Rectal smooth muscle tissue (tissue), 1 donor: ENCODE measurements at regions not wholly inside any gene's neighbourhood (a gene's known extent, or its start where the extent isn't known, plus 50 kb on each side); places are given as distances from the start of the nearest gene placed in this dataset.
"Not testable (repeated sequence)": the region's sequence is repeated elsewhere in the genome, so short reads cannot be mapped to it uniquely, and the experiment has no call there.

Source experiments
- H3K27ac ChIP-seq: one replicate; pipeline ENCODE4 v1.7.0; 2013; ENCODE audit warnings: low read depth, low read length, inconsistent platforms
- H3K27me3 ChIP-seq: one replicate; pipeline ENCODE4 v1.7.0; 2013; ENCODE audit warnings: low read length; ENCODE audit not compliant: control insufficient read depth, insufficient read depth
- H3K36me3 ChIP-seq: one replicate; pipeline ENCODE4 v1.7.0; 2013; ENCODE audit warnings: low read length; ENCODE audit not compliant: control insufficient read depth, insufficient read depth
- H3K4me1 ChIP-seq: one replicate; pipeline ENCODE4 v1.7.0; 2013; ENCODE audit warnings: low read length; ENCODE audit not compliant: control insufficient read depth, insufficient read depth
- H3K4me3 ChIP-seq: one replicate; pipeline ENCODE4 v1.7.0; 2013; ENCODE audit warnings: low read length
- H3K9ac ChIP-seq: one replicate; pipeline ENCODE4 v1.7.0; 2013; ENCODE audit warnings: low read length

DNA sequence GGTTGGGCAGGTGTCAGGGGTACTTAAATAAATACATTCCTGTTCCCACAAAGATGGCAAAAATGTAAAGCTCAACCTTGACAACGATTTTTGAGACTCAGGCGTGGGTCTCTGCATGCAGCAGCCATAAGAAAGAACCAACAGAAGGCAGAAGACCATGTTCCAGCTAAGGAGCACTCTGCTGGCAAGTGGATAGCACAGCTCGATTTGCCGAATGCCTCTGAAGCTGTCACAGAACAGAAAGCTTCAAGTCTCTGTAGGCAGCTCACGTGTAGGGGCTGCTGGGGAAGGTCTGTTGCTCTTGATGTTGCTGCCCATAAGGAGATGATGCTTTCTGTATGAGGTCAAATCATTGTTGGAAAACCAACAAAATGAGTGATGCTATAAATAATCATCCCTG is 119.6 kb upstream of the GRIN3A start:
- H3K4me1 ChIP-seq, result no peaks in the 10 kb centered on the region
- no peak overlapping the region for H3K27ac ChIP-seq
- H3K36me3 ChIP-seq, result no peaks in the 10 kb centered on the region
- no peak overlapping the region for H3K9ac ChIP-seq
- no peak overlapping the region for H3K4me3 ChIP-seq
- no peaks in the 10 kb centered on the region for H3K27me3 ChIP-seq

DNA sequence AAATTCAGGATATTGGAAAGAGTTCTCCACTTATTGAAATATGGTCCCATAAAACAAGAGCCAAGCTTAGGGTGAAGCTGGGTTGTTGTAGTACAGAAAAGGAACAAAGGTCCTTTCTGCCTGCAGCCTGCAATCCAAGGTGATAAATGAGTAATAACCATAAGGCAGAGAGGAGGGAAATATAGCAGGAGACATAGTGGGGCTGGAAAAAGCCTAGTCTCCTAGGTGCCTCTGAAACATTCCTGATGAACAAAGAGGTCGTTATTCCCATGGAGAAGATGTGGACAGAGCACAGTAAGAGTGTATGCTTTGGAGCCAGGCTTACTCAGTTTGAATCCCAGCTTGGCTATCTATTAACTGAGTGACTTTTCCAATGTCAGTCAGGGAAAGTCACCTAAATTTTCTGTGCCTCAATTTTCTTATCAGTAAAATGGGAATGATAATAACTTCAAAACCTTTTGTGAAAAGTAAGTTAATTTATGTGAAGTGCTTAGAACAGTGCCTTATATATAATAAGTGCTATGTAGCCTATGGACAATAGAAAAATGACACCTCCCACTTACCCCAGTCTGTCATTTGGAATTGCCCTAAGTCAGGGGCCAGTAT is 110.8 kb upstream of the GRIN3A start:
- Histone ChIP-seq H3K4me1 (peaks cover 5% of the 10 kb centered on the region), H3K27me3 (no peaks in the 10 kb centered on the region), H3K36me3 (no peaks in the 10 kb centered on the region), H3K27ac (no peak overlapping the region), H3K9ac (no peak overlapping the region), H3K4me3 (no peak overlapping the region)

DNA sequence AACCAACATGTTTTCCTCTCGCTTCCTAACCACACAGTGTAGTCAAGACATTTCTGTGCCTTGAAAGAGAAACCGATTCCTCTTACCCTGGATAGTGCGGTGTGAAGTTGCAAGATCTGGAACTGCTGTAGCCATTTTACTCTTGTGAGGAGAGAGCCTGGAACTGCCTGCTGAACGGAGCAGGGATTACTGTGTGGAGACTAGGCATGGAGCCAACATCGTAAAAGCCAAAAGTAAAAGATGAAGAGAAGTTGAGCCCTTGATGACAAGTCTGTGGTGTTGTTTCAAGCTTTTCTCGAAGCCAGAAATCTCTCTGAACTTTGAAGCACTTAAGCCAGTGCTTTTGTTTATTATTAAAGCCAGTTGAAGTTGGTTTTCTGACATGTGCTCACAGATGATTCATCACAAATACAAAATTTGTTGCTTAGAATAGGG is 110.1 kb upstream of the GRIN3A start:
- Histone ChIP-seq H3K4me3 (peak overlapping the region; percentile 1), H3K36me3 (no peaks in the 10 kb centered on the region), H3K4me1 (peaks cover 5% of the 10 kb centered on the region), H3K27me3 (no peaks in the 10 kb centered on the region), H3K27ac (no peak overlapping the region), H3K9ac (no peak overlapping the region)

DNA sequence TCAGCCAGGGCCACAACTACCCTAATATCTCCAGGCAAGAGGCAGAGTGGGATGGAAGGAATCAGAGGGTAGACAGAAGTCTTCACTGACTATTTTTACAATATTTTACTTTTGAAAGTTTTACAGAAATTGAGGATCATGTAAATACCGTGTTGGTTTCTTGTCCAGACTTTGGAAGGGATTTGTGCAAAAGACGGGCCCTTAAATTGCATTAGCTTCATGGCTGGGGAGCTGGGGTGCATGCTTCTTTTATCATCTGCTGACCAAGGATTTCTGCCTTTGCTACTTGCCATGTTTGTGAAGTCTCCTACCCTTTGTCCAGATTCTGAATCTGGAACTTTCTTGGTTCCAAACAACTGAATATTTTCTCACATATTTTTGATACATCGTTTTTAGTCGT is 107.7 kb upstream of the GRIN3A start:
- H3K36me3 ChIP-seq, result no peaks in the 10 kb centered on the region
- no peak overlapping the region for H3K9ac ChIP-seq
- no peak overlapping the region for H3K4me3 ChIP-seq
- H3K27ac ChIP-seq, result no peak overlapping the region
- H3K27me3 ChIP-seq, result no peaks in the 10 kb centered on the region
- peaks cover 5% of the 10 kb centered on the region for H3K4me1 ChIP-seq

DNA sequence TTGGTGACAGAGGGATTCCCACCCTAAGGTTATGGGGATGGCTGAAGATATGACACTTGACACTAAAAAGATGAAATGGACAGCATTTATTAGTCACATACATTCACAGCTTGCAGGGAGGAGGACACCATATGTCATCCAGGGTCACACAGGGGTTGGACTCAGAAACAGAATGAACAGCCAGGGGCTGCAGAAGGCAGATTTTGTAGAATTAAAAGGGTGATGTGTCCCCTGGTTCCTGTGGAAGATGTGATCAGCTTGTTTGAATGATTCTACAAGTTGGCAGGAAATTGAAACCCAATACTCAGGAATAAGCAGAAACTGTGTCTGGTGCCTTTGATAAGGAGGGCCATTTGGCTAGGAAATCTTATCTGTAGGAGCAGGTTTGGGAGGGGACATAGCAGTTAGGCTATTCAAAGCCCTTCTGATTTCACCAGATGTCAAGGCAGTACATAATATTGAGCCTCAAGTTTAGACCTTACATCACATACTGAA is 102.3 kb upstream of the GRIN3A start:
- H3K9ac ChIP-seq, result no peak overlapping the region
- no peaks in the 10 kb centered on the region for H3K4me1 ChIP-seq
- no peaks in the 10 kb centered on the region for H3K36me3 ChIP-seq
- no peaks in the 10 kb centered on the region for H3K27me3 ChIP-seq
- H3K27ac ChIP-seq, result no peak overlapping the region
- H3K4me3 ChIP-seq, result no peak overlapping the region

DNA sequence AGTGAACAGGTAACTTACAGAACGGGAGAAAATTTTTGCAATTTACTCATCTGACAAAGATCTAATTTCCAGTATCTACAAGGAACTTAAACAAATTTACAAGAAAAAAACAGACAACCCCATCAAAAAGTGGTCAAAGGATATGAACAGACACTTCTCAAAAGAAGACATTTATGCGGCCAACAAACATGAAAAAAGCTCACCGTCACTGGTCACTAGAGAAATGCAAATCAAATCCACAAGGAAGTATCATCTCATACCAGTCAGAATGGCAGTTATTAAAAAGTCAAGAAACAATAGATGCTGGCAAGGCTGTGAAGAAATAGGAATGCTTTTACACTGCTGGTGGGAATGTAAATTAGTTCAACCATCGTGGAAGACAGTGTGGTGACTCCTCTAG is 100.5 kb upstream of the GRIN3A start:
- H3K4me1 ChIP-seq, H3K27me3 ChIP-seq, H3K27ac ChIP-seq, H3K4me3 ChIP-seq, H3K36me3 ChIP-seq, H3K9ac ChIP-seq: not testable (repeated sequence)

DNA sequence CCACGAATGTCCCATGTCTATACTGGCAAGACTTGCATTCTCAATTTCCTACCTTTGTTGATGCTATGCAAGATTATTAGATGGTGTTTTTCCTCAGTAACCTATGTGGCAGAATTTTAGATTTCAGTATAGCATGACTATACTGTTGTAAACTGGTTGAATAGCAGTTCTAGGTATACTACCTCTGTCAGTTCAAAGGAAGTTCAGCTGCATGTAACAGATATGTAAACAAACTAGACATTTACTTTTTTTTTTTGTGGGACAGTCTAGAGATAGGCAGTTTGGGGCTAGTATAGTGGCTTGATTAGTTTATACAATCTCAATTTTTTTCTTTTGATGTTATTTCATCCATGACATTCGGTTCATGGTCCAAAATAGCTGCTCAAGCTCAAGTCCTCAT is 97.6 kb upstream of the GRIN3A start:
- no peak overlapping the region for H3K9ac ChIP-seq
- no peaks in the 10 kb centered on the region for H3K36me3 ChIP-seq
- no peak overlapping the region for H3K27ac ChIP-seq
- H3K4me1 ChIP-seq, result no peaks in the 10 kb centered on the region
- no peak overlapping the region for H3K4me3 ChIP-seq
- H3K27me3 ChIP-seq, result no peaks in the 10 kb centered on the region

DNA sequence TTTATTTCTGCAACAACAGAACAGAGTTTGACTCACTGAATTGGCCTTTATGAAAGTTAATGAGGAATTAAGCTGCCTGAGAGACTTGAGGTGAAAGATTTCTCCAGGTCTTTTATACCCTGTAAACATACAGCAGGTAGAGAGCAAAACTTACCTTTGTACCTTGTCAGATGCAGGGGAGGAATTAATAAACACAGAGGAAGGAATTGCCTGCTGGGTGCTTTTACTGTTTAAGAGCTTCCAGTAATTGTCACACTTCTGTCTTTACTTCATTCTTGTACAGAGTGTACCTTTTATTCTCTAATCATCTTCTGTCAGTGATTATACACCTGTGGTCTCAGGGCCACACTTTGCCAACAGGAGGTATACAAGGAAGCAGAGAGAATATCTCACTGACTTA is 94.0 kb upstream of the GRIN3A start:
- Histone ChIP-seq H3K4me1 (no peaks in the 10 kb centered on the region), H3K36me3 (no peaks in the 10 kb centered on the region), H3K4me3 (no peak overlapping the region), H3K9ac (no peak overlapping the region), H3K27me3 (no peaks in the 10 kb centered on the region), H3K27ac (no peak overlapping the region)

DNA sequence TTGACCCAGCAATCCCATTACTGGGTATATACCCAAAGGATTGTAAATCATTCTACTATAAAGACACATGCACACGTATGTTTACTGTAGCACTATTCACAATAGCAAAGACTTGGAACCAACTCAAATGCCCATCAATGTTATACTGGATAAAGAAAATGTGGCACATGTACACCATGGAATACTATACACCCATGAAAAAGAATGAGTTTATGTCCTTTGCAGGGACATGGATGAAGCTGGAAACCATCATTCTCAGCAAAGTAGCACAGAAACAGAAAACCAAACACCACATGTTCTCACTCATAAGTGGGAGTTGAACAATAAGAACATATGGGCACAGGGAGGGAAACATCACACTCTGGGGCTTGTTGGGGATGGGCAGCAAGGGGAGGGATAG is 83.0 kb upstream of the GRIN3A start:
- H3K27me3 ChIP-seq, H3K36me3 ChIP-seq, H3K4me1 ChIP-seq, H3K27ac ChIP-seq, H3K4me3 ChIP-seq, H3K9ac ChIP-seq: not testable (repeated sequence)

DNA sequence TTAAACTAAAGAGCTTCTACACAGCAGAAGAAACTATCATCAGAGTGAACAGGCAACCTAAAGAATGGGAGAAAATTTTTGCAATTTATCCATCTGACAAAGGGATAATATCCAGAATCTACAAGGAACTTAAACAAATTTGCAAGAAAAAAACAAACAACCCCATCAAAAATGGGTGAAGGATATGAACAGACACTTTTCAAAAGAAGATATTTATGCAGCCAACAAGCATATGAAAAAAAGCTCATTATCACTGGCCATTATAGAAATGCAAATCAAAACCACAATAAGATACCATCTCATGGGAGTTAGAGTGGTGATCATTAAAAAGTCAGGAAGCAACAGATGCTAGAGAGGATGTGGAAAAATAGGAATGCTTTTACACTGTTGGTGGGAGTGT is 82.5 kb upstream of the GRIN3A start:
- not testable (repeated sequence) for H3K9ac ChIP-seq, H3K4me3 ChIP-seq, H3K36me3 ChIP-seq, H3K27ac ChIP-seq, H3K27me3 ChIP-seq, H3K4me1 ChIP-seq

DNA sequence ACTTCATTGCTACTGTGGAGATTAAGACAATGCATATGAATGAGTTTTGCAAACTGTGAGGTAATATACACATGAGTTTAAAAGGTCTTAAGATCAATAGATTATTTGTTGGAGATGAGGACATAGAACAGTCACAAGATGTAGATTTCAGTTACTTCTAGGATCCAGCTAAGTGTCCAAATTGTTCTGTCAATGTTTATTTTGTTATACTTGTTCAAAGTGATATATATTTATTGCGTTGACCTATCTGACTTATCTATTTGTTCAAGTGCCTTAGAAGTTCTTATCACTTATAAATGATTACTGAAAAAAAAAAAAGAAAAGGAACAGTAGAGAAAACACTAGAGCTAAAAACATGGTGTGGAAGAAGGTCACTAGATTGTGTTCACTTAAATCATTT is 75.6 kb upstream of the GRIN3A start:
- H3K4me3 ChIP-seq, result no peak overlapping the region
- no peak overlapping the region for H3K9ac ChIP-seq
- no peak overlapping the region for H3K27ac ChIP-seq
- no peaks in the 10 kb centered on the region for H3K36me3 ChIP-seq
- H3K27me3 ChIP-seq, result no peaks in the 10 kb centered on the region
- no peaks in the 10 kb centered on the region for H3K4me1 ChIP-seq

DNA sequence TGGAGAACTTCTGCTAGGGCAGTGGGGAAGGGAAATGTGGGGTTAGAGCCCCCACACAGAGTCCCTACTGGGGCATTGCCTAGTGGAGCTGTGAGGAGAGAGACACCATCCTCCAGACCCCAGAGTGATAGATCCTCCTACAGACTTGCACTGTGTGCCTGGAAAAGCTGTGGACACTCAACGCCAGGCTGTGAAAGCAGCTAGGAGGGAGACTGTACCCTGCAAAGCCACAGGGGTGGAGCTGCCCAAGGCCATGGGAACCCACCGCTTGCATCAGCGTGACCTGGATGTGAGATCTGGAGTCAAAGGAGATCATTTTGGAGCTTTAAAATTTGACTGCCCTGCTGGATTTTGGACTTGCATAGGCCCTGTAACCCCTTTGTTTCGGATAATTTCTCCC is 69.4 kb upstream of the GRIN3A start:
- H3K4me3 ChIP-seq, H3K4me1 ChIP-seq, H3K27ac ChIP-seq, H3K27me3 ChIP-seq, H3K36me3 ChIP-seq, H3K9ac ChIP-seq: not testable (repeated sequence)

DNA sequence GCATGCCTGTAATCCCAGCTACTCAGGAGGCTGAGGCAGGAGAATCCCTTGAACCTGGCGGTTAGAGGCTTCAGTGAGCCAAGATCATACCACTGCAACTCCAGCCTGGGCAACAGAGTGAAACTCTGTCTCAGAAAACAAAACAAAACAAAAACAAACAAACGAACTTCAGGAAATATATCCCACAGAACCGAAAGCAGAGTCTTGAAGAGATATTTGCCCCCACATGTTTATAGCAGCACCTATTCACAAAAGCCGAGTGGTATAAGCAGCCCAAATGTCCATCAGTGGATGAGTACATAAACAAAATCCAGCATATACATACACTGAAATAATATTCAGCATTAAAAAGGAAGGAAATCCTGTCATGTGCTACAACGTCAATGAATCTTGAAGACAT is 57.6 kb upstream of the GRIN3A start:
- H3K4me1 ChIP-seq, result no peaks in the 10 kb centered on the region
- no peaks in the 10 kb centered on the region for H3K27me3 ChIP-seq
- H3K27ac ChIP-seq, result no peak overlapping the region

More for the DNA sequence above, 57.6 kb upstream of the GRIN3A start:
- no peak overlapping the region for H3K9ac ChIP-seq
- no peak overlapping the region for H3K4me3 ChIP-seq
- no peaks in the 10 kb centered on the region for H3K36me3 ChIP-seq
